Umbilical cord (tissue), 1 donor: ENCODE measurements at regions not wholly inside any gene's neighbourhood (a gene's known extent, or its start where the extent isn't known, plus 50 kb on each side); places are given as distances from the start of the nearest gene placed in this dataset.

Source experiments
- DNase-seq: peaks from one replicate; pipeline ENCODE4 v3.0.0-alpha.2; 2015; ENCODE audit warnings: low spot score

DNA sequence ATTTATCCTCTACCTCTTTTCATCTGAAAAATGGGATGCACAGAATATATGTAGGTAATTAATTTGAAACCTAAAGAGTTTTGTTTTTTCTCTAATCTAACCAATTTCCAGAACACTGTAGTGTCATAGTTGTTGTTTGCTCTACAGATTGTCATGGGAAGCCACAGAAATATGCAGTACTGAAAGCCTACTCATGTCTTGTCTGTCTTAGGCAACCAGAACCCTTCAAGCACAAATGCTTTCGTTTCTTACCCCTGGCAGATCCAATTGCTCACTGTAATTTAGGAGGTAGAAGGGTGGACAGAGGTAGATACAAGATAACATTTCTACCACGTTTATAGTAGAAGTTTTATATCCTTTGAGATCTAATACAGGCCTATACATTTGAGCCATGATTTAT lies 330.2 kb upstream of the NOVA1 start:
- no peak for DNase-seq

DNA sequence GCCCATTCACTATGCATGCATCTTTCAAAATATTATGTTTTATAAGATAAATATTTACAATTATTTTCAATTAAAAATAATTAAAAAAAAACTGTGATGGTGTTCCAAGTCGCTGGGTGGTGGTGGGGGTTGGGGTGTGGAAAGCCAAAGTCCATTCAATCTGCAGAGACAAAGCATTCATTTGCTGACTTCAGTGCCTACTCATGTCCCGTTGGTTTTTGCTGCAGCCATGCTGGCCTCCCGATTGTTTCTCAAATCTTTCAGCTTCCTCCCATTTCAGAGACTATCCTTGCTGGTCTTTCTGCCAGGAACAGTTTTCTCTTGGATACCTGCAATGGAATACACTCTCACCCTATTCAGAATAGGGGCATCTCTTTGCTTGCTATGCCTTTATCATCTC lies 331.5 kb upstream of the NOVA1 start:
- no peak for DNase-seq

GRCh38 chr14:26930576-26930975 lies 332.7 kb upstream of the NOVA1 start:
- DNase-seq: no peak

GRCh38 chr14:26932606-26933005 lies 334.8 kb upstream of the NOVA1 start:
- DNase-seq: no peak

- no peak for DNase-seq
These were observed 335.6 kb upstream of the NOVA1 start for GRCh38 chr14:26933431-26933830.

GRCh38 chr14:26934151-26934550 lies 336.3 kb upstream of the NOVA1 start:
- DNase-seq: no peak

GRCh38 chr14:26935733-26936132 lies 337.9 kb upstream of the NOVA1 start:
- no peak for DNase-seq

DNA sequence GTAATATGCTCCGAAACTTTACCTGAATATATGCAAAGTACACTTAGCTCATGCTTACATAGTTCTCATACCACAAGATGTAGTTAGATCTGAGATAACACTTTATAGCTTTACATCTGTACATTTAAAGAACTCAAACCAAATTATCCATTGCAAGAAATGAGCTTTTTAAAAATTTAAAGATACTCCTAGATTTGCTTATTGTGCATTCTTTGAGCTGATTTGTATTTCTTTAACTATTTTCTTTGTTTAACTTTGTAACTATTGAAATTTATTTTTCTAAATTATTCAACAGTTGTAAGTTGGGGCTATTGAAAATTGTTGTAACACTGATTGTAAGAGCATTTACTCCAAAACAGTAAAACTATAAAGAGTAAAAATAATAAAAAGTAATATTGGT lies 340.2 kb upstream of the NOVA1 start:
- peak; percentile 2 for DNase-seq

DNA sequence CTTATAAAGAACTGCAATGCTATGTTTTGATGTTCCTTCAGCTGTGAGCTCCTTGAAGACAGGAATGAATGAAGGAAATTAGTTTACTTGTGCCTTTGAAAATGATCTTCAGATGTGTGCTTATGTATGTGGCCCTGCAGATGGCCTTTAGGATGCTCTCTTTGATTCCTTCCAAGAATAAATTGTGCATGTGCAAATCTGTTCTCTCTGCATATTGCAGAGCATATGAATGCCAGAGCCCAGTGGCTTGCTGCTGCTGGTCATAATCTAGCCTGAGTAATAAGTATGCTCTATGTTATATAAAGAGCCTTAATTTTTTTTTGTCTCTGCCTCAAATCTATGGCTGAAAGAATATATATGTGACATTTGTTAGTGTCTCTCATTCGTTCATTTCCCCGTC lies 341.9 kb upstream of the NOVA1 start:
- DNase-seq: no peak

- DNase-seq: no peak
These were observed 343.7 kb upstream of the NOVA1 start for GRCh38 chr14:26941521-26941920.

GRCh38 chr14:26947265-26947664 lies 349.4 kb upstream of the NOVA1 start:
- no peak for DNase-seq

- DNase-seq: no peak
These were observed 361.6 kb upstream of the NOVA1 start for GRCh38 chr14:26959437-26959836.

DNA sequence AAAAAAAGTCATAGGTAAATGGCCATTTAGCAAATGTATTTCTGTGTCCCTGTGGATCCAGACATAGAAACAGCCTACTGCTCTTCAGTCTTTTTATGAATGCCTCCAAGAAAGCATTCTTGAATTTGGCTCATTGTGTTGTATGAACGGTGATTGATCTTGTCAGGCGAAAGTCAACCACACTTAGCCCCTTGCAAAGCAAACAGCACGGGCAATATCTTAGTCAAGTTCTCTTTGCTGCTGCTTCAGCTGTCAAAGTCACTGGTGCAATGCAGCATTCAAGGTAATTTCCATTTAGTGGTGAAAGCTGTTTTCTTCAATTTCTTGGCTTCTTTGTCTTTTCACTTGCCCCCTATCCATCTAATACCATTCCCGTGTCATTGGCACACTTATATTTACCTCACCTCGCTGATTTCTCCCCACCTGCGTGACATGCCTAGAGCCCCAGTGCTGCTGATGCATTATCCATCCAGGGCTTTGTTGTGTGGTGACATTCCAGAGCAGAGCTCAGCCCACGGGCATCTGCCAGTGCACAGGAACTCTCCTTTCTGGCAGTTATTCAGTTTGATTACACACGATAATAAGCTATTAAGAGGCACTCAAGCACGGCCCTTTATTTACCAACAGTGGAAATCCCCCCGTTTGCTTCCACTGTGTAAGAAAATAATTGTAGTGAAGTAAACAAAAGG lies 362.3 kb upstream of the NOVA1 start:
- peak; percentile 2 for DNase-seq

DNA sequence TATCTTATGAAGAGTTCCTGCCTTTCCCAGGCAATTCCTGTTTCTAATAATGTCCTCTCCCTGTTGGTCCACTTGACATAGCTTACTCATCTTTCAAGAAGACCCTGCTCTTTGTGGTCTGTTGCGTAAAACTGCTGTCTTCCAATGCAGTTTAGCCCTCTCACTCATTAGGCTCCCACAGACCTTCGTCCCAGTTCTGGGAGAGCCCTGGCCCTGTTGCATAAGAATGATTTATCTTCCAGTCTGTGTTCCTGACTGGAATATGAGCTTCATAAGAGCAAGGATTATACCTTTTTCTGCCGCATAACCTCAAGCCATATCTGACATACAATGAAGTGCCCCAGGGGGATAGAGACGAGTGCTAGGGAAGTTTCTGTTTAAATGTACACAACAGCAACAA lies 365.9 kb upstream of the NOVA1 start:
- no peak for DNase-seq

- DNase-seq: no peak
These were observed 367.7 kb upstream of the NOVA1 start for GRCh38 chr14:26965490-26965889.

DNA sequence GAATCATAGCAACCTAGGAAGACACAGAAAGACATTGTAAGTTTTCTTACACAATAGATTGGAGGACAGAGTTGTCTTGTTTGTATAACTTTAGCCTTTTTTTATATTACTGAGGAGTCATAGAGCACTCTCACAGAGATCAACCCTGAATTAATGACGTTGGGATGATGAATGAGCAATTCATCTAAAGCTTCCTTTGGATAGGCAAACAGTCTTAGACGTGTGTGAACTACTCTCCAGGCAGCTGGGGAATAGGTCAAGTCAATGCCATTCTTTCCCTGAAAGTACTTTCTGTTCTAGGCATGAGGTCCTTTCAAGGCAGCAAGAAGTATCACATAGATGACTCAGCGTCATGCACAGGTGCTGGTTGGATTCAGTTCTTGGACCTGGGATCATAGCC lies 369.1 kb upstream of the NOVA1 start:
- no peak for DNase-seq

DNA sequence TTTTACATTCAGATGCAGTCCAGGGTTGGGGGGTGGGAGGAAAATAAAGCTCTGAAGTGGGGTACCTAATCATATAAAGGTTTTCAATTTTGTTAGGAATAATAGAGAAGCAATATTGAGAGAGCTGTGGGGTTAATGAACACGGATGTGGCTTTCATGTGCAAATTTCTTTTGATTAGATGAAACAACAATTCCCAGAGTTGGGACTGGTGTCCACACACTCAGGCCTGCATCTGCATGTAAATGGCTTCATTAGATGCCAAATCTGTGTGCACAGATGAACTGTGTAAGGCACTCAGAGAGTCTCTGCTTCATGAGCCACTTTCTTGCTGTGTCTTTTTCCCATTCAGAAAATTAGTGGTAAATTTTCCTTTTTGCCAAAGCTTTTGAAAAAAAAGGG lies 377.1 kb upstream of the NOVA1 start:
- DNase-seq: no peak

DNA sequence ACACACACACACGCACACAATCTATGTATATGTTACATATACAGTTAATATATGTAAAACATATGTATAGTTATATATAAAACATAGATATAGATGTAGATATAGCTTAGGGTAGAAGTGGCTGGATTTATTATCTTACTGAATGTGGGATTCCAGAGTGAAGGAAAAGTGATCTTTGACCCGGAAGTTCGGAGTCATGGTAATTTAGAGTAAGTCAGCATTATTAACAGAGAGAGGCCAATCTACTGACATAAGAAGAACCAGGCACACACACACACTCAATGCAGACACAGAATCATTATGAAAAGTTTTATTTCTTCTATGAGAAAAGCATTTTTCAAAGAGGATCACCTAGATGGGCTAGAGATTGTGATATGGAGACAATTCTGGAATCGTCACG lies 384.2 kb upstream of the NOVA1 start:
- no peak for DNase-seq

- peak; percentile 38 for DNase-seq
These were observed 386.7 kb upstream of the NOVA1 start for GRCh38 chr14:26984311-26985177.

- DNase-seq: no peak
These were observed 390.0 kb upstream of the NOVA1 start for GRCh38 chr14:26987744-26988363.

- no peak for DNase-seq
These were observed 393.1 kb upstream of the NOVA1 start for GRCh38 chr14:26990946-26991345.

DNA sequence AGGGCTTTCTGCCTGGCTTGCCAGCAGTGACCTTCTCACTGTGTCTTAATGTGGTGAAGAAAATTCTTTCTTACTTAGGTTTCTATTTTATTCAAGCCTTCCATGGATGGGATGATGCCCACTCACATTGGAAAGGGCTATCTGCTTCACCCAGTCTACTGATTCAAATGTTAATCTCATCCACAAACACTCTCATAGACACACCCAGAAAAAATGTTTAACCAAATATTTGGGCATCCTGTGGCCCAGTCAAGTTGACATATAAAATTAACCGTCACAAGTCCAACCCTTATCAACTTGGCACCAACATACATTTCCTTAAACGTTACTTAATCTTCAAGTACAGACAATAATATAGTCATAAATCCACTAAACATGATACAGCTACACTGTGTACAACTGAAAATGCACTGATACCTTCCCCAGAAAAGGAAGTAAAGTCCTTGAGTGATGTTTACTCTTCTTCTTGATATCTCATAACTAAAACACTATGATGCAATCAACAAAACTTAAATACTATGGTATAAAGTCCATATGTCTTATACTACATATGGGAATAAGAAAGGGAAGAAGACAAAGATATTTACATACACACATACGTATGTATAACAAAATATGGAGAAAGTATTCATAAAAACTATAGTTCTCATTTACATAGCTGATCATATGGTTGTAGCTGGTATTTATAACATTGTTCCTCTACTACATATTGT lies 394.7 kb upstream of the NOVA1 start:
- DNase-seq: no peak
